Neural progenitor cell (in vitro differentiated cells): ENCODE measurements at regions not wholly inside any gene's neighbourhood (a gene's known extent, or its start where the extent isn't known, plus 50 kb on each side); places are given as distances from the start of the nearest gene placed in this dataset.

Experiments
- CTCF ChIP-seq: fragments of 200-600 bp; sonication (generic); IDR thresholded peaks from 2 replicates; pipeline ENCODE4 v1.5.1; 2017; ENCODE audit warnings: antibody characterized with exemption, mild to moderate bottlenecking
- EZH2phosphoT487 ChIP-seq: fragments of 200-600 bp; sonication (generic); IDR thresholded peaks from 2 replicates; pipeline ENCODE4 v1.6.1; 2017; ENCODE audit warnings: antibody characterized with exemption

- TF ChIP-seq CTCF (no peak), EZH2phosphoT487 (no peak)
Measured at GRCh38 chr5:163813900-163814299, 308.5 kb downstream of the MAT2B start.
